AG09319 (cell line): ENCODE measurements at regions not wholly inside any gene's neighbourhood (a gene's known extent, or its start where the extent isn't known, plus 50 kb on each side); places are given as distances from the start of the nearest gene placed in this dataset.
"Not testable (repeated sequence)": the region's sequence is repeated elsewhere in the genome, so short reads cannot be mapped to it uniquely, and the experiment has no call there.

Experiments used
- DNase-seq: peaks from one replicate; pipeline ENCODE4 v3.0.0-alpha.2; 2010; ENCODE audit warnings: low read depth; ENCODE audit errors: extremely low read depth
- CTCF ChIP-seq: IDR thresholded peaks from 2 replicates; pipeline ENCODE4 v1.5.1; 2011; ENCODE audit warnings: low read depth, mild to moderate bottlenecking, inconsistent platforms, low read length, moderate library complexity

GRCh38 chrX:125651426-125651825 lies 331.8 kb downstream of the TEX13C start:
- no peak for DNase-seq
- TF ChIP-seq CTCF, result no peak

DNA sequence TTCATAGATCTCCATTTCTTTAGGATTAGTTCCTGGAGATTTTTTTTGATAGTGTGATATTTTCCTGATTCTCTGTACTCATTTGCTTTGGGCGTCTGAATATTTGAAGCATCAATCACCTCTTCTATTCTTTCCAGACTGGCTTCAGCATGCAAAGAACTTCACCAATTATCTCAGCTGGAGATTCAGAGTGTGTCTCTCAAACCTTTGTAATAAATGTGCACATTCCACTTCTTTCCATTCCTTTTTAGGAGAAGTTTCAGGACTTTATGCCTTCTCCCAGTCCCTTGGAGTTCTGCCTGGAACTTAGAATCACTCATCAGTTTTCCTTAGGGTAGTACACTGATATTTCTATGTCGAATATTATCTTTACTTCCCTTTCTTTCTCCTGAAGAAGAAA lies 334.8 kb downstream of the TEX13C start:
- no peak for TF ChIP-seq CTCF

DNA sequence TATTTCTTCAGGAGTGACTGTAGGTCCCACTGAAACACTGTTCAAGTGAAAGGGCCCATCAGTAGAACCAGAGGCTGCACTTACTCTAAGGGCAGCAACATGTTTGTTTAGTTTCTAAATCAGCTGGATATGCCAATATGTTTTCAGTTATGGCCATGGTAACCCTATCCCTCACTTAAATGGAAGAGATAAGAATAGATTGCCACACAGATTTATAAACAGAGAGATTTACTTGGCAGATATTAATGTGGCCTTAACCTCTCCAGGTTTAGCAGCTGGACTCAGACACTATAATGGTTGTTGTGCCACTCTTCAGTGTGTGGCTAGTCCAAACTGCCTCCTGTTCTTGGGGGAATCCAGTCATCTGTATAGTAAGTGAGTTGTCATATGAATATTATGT lies 354.1 kb downstream of the TEX13C start:
- TF ChIP-seq CTCF, result no peak

More for the DNA sequence above, 334.8 kb downstream of the TEX13C start:
- DNase-seq, result no peak

GRCh38 chrX:125678258-125678657 lies 358.6 kb downstream of the TEX13C start:
- DNase-seq, result no peak
- no peak for TF ChIP-seq CTCF

More for the DNA sequence above, 354.1 kb downstream of the TEX13C start:
- DNase-seq, result no peak

GRCh38 chrX:125680366-125680765 lies 360.7 kb downstream of the TEX13C start:
- DNase-seq, result no peak

DNA sequence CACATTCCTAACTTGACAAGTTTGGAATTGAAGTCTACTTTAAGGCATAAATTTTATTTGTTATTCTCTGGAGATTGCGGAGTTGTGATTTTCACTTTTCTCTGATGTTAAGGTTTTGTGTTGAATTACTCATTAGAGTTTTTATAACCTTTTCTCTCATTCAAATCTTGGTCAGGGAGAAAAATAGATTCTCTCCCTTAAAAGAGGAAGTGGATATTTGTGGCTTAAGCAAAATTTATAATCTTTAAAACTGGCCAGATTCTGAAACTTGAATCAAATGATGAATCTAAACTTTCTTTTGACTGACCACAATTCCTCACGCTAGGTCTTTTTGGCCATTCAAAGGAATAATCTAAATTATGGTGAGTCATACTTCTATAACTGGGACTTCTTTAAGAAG lies 361.4 kb downstream of the TEX13C start:
- DNase-seq, result no peak
- TF ChIP-seq CTCF, result no peak

More at GRCh38 chrX:125680366-125680765, 360.7 kb downstream of the TEX13C start:
- TF ChIP-seq CTCF, result no peak

- DNase-seq, result no peak
- TF ChIP-seq CTCF, result no peak
Measured at GRCh38 chrX:125681507-125681906, 361.8 kb downstream of the TEX13C start.

DNA sequence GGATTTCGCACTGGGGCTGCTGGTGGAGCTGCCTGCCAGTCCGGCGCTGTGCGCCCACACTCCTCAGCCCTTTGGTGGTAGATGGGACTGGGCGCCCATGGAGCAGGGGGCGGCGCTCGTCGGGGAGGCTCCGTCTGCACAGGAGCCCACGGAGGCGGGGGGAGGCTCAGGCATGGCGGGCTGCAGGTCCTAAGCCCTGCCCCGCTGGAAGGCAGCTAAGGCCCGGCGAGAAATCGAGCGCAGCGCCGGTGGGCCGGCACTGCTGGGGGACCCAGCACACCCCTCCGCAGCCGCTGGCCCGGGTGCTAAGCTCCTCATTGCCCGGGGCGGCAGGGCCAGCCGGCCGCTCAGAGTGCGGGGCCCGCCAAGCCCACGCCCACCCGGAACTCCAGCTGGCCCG lies 370.9 kb downstream of the TEX13C start:
- DNase-seq, result not testable (repeated sequence)
